Spleen (tissue), 7 donors: ENCODE measurements at regions not wholly inside any gene's neighbourhood (a gene's known extent, or its start where the extent isn't known, plus 50 kb on each side); places are given as distances from the start of the nearest gene placed in this dataset.

ENCODE experiments used
- CTCF ChIP-seq, 11 experiments: fragments of 200-600 bp in 7 of 11; fragments of 450-650 bp in 4 of 11; sonication (generic) in 4 of 11; IDR thresholded peaks in 8 of 11; conservative IDR thresholded peaks in 3 of 11; 1 replicate in 7 of 11; 2 replicates in 4 of 11; pipeline versions ENCODE4 v1.4.0 to v1.8.0; 2016 to 2021; ENCODE audit warnings: antibody characterized with exemption in 11 of 11, inconsistent platforms in 4 of 11, mild to moderate bottlenecking in 1 of 11
- POLR2A ChIP-seq, 3 donors: fragments of 450-650 bp; IDR thresholded peaks; one replicate each; pipeline ENCODE4 v1.5.1; 2017; ENCODE audit warnings: antibody characterized with exemption in 3 of 3, mild to moderate bottlenecking in 1 of 3
- POLR2AphosphoS5 ChIP-seq, 3 donors: sonication (generic); formaldehyde crosslinking; IDR thresholded peaks; one replicate each; pipeline ENCODE4 v1.5.1; 2017; ENCODE audit warnings: antibody characterized with exemption in 3 of 3
- donor health status: DM: no; HTN: no; CAD: no; lungs with moderate emphysema.
- donor health status: DM: no; HTN: no; CAD: no.
- donor health status: DM: no; HTN: no; CAD: no.

GRCh38 chr1:244346972-244347618, 104.6 kb downstream of the ADSS2 start:
- TF ChIP-seq CTCF (IDR thresholded peaks at IDR 0.05 in 8 of 11, conservative IDR thresholded peaks at IDR 0.05 in 3 of 11): no peak
- TF ChIP-seq POLR2A (IDR thresholded peaks at IDR 0.05): no peak
- no peak for TF ChIP-seq POLR2AphosphoS5 (IDR thresholded peaks at IDR 0.05)
